GM23248 (cell line): ENCODE measurements at regions not wholly inside any gene's neighbourhood (a gene's known extent, or its start where the extent isn't known, plus 50 kb on each side); places are given as distances from the start of the nearest gene placed in this dataset.

Experiments used
- EZH2 ChIP-seq: fragments of 200-600 bp; sonication (generic); IDR thresholded peaks from 2 replicates; pipeline ENCODE4 v1.6.1; 2018; ENCODE audit warnings: antibody characterized with exemption, mild to moderate bottlenecking; ENCODE audit not compliant: insufficient read depth, poor library complexity, severe bottlenecking
- EZH2phosphoT487 ChIP-seq: fragments of 200-600 bp; sonication (generic); IDR thresholded peaks from 2 replicates; pipeline ENCODE4 v1.6.1; 2018; ENCODE audit warnings: antibody characterized with exemption, moderate library complexity, mild to moderate bottlenecking, low read depth; ENCODE audit not compliant: insufficient read depth

DNA sequence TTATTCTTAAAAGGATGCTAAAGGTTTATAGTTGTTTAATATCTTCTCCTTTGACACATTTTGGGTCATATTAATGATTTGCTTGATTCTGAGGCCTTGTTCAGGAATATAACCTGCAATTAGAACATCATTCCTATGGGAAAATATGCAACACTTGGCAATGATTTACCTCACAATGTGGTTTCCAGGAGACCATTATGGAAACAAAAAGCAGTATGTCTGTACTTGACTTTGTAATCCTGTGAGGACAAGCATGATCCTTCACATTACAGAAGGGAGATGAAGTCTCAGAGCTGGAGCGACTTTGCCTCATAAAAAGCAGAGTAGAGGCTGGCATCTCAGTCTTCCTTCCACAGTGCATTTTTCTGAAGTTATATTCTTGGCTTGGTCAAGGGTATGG lies 57.0 kb upstream of the CDCA7L start:
- no peak for TF ChIP-seq EZH2
- no peak for TF ChIP-seq EZH2phosphoT487
